HEK293 (cell line): ENCODE measurements at regions not wholly inside any gene's neighbourhood (a gene's known extent, or its start where the extent isn't known, plus 50 kb on each side); places are given as distances from the start of the nearest gene placed in this dataset.
"Not testable (repeated sequence)": the region's sequence is repeated elsewhere in the genome, so short reads cannot be mapped to it uniquely, and the experiment has no call there.

ENCODE experiments used
- ELK4 ChIP-seq: IDR thresholded peaks from 2 replicates; pipeline ENCODE4 v1.6.1; 2011; ENCODE audit warnings: mild to moderate bottlenecking, low read depth, low read length, borderline replicate concordance
- PRDM1 ChIP-seq: fragments of 450-650 bp; formaldehyde crosslinking; IDR thresholded peaks from 2 replicates; pipeline ENCODE4; 2016; ENCODE audit warnings: missing biosample characterization, missing genetic modification characterization
- PRDM2 ChIP-seq: fragments of 450-650 bp; formaldehyde crosslinking; IDR thresholded peaks from 2 replicates; pipeline ENCODE4 v1.5.1; 2016; ENCODE audit warnings: missing biosample characterization, missing genetic modification characterization, borderline replicate concordance
- REST ChIP-seq: fragments of 450-650 bp; formaldehyde crosslinking; IDR thresholded peaks from 2 replicates; pipeline ENCODE4 v1.5.1; 2016; ENCODE audit warnings: missing biosample characterization, missing genetic modification characterization
- TCF7L2 ChIP-seq: IDR thresholded peaks from 2 replicates; pipeline ENCODE4 v1.6.1; 2011; ENCODE audit warnings: low read depth, mild to moderate bottlenecking, inconsistent platforms, low read length, moderate library complexity, borderline replicate concordance

DNA sequence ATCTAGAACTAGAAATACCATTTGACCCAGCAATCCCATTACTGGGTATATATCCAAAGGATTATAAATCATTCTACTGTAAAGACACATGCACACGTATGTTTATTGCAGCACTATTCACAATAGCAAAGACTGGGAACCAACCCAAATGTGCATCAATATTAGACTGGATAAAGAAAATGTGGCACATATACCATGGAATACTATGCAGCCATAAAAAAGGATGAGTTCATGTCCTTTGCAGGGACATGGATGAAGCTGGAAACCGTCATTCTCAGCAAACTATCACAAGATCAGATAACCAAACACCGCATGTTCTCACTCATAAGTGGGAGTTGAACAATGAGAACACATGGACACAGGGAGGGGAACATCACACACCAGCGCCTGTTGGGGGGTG, 94.2 kb downstream of the HNRNPD start:
- TF ChIP-seq ELK4; PRDM2 (tag by site-specific recombination); PRDM1 (tag by site-specific recombination); REST (tag by site-specific recombination); TCF7L2: not testable (repeated sequence)
